ENCODE measurements at regions not wholly inside any gene's neighbourhood (a gene's known extent, or its start where the extent isn't known, plus 50 kb on each side); places are given as distances from the start of the nearest gene placed in this dataset.

DNA sequence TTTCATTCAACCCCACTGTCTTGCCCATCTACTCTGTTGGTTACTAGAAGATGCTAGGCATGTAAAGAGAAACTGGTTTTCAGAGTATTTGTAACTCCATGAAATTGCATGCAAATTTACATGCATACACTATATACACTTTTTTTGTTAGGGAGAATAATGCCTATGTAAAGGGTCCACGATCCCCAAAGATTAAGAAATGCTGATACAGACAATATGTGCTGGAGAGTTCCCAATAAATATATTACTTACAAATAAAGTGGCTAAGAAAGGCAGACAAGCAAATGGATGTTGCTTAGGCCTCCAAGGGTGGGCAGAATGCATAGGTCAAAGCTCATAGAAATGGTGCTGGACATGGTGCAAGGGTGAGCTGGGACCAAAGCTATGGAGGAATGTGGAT is 109.6 kb upstream of the NHSL1 start:
- TF ChIP-seq POLR2A (IDR thresholded peaks at IDR 0.05): no peak
- TF ChIP-seq, protein P1, sequence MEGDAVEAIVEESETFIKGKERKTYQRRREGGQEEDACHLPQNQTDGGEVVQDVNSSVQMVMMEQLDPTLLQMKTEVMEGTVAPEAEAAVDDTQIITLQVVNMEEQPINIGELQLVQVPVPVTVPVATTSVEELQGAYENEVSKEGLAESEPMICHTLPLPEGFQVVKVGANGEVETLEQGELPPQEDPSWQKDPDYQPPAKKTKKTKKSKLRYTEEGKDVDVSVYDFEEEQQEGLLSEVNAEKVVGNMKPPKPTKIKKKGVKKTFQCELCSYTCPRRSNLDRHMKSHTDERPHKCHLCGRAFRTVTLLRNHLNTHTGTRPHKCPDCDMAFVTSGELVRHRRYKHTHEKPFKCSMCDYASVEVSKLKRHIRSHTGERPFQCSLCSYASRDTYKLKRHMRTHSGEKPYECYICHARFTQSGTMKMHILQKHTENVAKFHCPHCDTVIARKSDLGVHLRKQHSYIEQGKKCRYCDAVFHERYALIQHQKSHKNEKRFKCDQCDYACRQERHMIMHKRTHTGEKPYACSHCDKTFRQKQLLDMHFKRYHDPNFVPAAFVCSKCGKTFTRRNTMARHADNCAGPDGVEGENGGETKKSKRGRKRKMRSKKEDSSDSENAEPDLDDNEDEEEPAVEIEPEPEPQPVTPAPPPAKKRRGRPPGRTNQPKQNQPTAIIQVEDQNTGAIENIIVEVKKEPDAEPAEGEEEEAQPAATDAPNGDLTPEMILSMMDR (IDR thresholded peaks at IDR 0.05): no peak

All from uterus (tissue), 2 donors.